ENCODE measurements at regions not wholly inside any gene's neighbourhood (a gene's known extent, or its start where the extent isn't known, plus 50 kb on each side); places are given as distances from the start of the nearest gene placed in this dataset.

GRCh38 chr4:145418739-145419138 lies 62.9 kb upstream of the SMAD1 start:
- H3T11ph ChIP-seq (ENCODE audit: low read length), result no peak overlapping the region
- H3K27me3 Mint-ChIP-seq (ENCODE audit: low read depth), result no peaks in the 10 kb centered on the region
- no CpG with 5 or more reads among the region's 4 CpGs for whole genome bisulfite sequencing (ENCODE audit: extremely low coverage, insufficient read length, low lambda C conversion rate)

More at GRCh38 chr4:145418739-145419138, 62.9 kb upstream of the SMAD1 start:
- H2AFZ ChIP-seq (ENCODE audit: low read length), result no peak overlapping the region
- no peak overlapping the region for H3K27ac Mint-ChIP-seq
- no peaks in the 10 kb centered on the region for H3K79me1 ChIP-seq (ENCODE audit: insufficient read depth, low read depth, low read length, poor library complexity, severe bottlenecking)
- no peak overlapping the region for H3K23ac ChIP-seq (ENCODE audit: insufficient read length, low read depth, low read length)
- H3K4me1 ChIP-seq (ENCODE audit: insufficient read depth, low read length), result no peaks in the 10 kb centered on the region
- no peak overlapping the region for H2BK120ac ChIP-seq (ENCODE audit: low read depth, low read length, poor library complexity, severe bottlenecking)
- H3K9ac ChIP-seq (ENCODE audit: extremely low read depth, insufficient read length, low read length), result no peak overlapping the region
- H4K5ac ChIP-seq (ENCODE audit: insufficient read length, low read depth, low read length), result no peak overlapping the region
- H3K9me3 ChIP-seq (ENCODE audit: control insufficient read depth, low read depth, low read length), result no peaks in the 10 kb centered on the region
- H2BK20ac ChIP-seq (ENCODE audit: low read depth, low read length, poor library complexity, severe bottlenecking), result no peak overlapping the region
- no peak overlapping the region for H3K4ac ChIP-seq (ENCODE audit: low read depth, low read length)
- no peak overlapping the region for H3K4me3 Mint-ChIP-seq
- no peak overlapping the region for H2AK5ac ChIP-seq (ENCODE audit: insufficient read length, low read length)
- no peaks in the 10 kb centered on the region for H4K20me1 ChIP-seq (ENCODE audit: control insufficient read depth, insufficient read depth, insufficient read length)
- H2BK15ac ChIP-seq (ENCODE audit: low read depth, low read length), result no peak overlapping the region
- H2BK12ac ChIP-seq (ENCODE audit: insufficient read length, low read depth, low read length), result no peak overlapping the region
- H2BK5ac ChIP-seq (ENCODE audit: insufficient read length, low read length), result no peak overlapping the region
- H3K18ac ChIP-seq (ENCODE audit: insufficient read length, low read depth, low read length), result no peak overlapping the region
- H3K23me2 ChIP-seq (ENCODE audit: insufficient read length, low read depth, low read length, poor library complexity, severe bottlenecking), result no peaks in the 10 kb centered on the region
- H3K79me2 ChIP-seq (ENCODE audit: insufficient read depth, low read length), result no peaks in the 10 kb centered on the region
- no peak overlapping the region for H3K56ac ChIP-seq (ENCODE audit: insufficient read length, low read depth, low read length)
- peaks cover 0 to 3% of the 10 kb centered on the region in 2 experiments; a peak in 1 of 4 replicates for H3K4me1 Mint-ChIP-seq
- no peak for TF ChIP-seq CTCF (conservative IDR thresholded peaks at IDR 0.05)
- H3K9me3 Mint-ChIP-seq, result peaks cover 3% of the 10 kb centered on the region in 2 experiments; a peak in 4 of 5 replicates
- no peaks in the 10 kb centered on the region for H3K27me3 ChIP-seq (ENCODE audit: insufficient read depth, low read length)
- no peak for DNase-seq
- no peak overlapping the region for H3K4me2 ChIP-seq (ENCODE audit: insufficient read depth, insufficient read length, low read length)
- no peak overlapping the region for H3K27ac ChIP-seq (ENCODE audit: insufficient read length, low read depth, low read length)
- H4K91ac ChIP-seq (ENCODE audit: insufficient read length, low read depth, low read length), result no peak overlapping the region
- peaks cover 0 to 5% (median 2%) of the 10 kb centered on the region in 3 experiments; a peak in 4 of 7 replicates for H3K36me3 Mint-ChIP-seq (ENCODE audit: insufficient read depth in 1 of 3, low read depth in 3 of 3)
- no peak overlapping the region for H4K8ac ChIP-seq (replicated peaks; ENCODE audit: insufficient read length, low read depth, low read length)
- no peak overlapping the region for H3K14ac ChIP-seq (ENCODE audit: insufficient read depth, low read length)
